ENCODE measurements at regions not wholly inside any gene's neighbourhood (a gene's known extent, or its start where the extent isn't known, plus 50 kb on each side); places are given as distances from the start of the nearest gene placed in this dataset.

DNA sequence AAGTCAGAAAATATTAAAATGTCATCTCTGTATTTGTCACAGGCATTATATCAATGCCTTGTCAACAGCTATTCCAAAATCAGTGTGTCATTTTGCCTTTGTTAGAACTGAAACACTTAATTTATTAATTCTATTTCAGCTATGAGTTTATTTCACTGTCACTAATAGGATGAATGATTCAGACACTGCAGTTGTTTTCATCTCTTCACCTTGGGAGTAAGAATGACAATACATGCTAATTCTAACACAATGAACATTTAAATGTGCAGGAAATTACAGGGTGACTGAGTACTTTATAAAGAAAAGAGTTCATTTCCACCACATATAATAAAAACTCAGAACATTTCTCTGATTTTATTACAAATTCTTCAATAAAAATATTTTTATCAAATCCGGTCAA lies 109.7 kb downstream of the P2RY1 start:
- TF ChIP-seq, protein P1, sequence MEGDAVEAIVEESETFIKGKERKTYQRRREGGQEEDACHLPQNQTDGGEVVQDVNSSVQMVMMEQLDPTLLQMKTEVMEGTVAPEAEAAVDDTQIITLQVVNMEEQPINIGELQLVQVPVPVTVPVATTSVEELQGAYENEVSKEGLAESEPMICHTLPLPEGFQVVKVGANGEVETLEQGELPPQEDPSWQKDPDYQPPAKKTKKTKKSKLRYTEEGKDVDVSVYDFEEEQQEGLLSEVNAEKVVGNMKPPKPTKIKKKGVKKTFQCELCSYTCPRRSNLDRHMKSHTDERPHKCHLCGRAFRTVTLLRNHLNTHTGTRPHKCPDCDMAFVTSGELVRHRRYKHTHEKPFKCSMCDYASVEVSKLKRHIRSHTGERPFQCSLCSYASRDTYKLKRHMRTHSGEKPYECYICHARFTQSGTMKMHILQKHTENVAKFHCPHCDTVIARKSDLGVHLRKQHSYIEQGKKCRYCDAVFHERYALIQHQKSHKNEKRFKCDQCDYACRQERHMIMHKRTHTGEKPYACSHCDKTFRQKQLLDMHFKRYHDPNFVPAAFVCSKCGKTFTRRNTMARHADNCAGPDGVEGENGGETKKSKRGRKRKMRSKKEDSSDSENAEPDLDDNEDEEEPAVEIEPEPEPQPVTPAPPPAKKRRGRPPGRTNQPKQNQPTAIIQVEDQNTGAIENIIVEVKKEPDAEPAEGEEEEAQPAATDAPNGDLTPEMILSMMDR (IDR thresholded peaks at IDR 0.05; ENCODE audit: low read depth, low read length): no peak
- TF ChIP-seq EZH2phosphoT487 (IDR thresholded peaks at IDR 0.05; ENCODE audit: low read depth): no peak
